GM12872 (cell line): ENCODE measurements at regions not wholly inside any gene's neighbourhood (a gene's known extent, or its start where the extent isn't known, plus 50 kb on each side); places are given as distances from the start of the nearest gene placed in this dataset.

Experiments used
- CTCF ChIP-seq: IDR thresholded peaks from 3 replicates; pipeline ENCODE4 v1.5.1; 2011; ENCODE audit warnings: low read depth, mild to moderate bottlenecking, low read length, moderate library complexity; ENCODE audit not compliant: insufficient read depth

DNA sequence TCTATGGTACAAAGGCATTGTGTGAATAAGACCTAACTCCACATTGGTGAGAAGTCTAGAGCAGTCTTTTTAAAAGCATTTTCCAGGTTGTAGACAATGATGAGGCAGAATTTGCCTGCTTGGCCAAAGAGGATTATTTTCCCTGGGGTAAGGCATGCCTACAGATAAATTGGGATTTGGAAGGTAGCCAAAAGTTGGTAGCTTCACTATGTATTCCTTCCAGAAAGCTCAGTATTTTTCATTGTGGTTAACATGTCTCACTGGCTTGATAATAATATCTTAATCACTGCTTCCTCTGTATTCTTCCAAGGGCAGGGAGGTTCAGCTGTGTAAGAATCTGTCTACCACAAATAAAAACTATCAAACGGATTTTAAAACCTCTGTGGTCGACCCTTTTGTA, 590.8 kb upstream of the PRMT6 start:
- TF ChIP-seq CTCF = no peak

GRCh38 chr1:106480629-106481028, 575.8 kb upstream of the PRMT6 start:
- TF ChIP-seq CTCF = no peak

GRCh38 chr1:106492880-106493279, 563.6 kb upstream of the PRMT6 start:
- TF ChIP-seq CTCF = no peak

GRCh38 chr1:106494646-106495045, 561.8 kb upstream of the PRMT6 start:
- TF ChIP-seq CTCF = no peak

DNA sequence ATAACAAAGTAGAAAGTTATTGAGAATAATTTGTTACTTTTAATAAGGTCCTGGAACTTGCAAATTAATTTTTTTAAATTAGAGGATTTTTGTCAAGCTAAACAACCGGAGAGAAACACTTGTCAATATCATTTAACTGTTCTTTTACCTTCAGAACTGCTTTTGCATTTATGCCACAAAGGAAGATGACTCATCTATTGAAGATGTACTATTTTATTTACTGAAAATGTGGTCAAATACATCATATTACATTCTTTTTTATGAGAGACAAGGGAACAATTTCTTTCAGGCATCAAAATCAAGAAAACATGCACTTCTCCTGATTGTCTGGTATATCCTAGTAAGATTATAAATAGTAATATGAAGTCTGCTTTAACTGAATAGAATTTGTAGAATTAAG, 558.2 kb upstream of the PRMT6 start:
- TF ChIP-seq CTCF = no peak

GRCh38 chr1:106502659-106503058, 553.8 kb upstream of the PRMT6 start:
- no peak for TF ChIP-seq CTCF

GRCh38 chr1:106515375-106515774, 541.1 kb upstream of the PRMT6 start:
- TF ChIP-seq CTCF = no peak

- no peak for TF ChIP-seq CTCF
Observed at GRCh38 chr1:106517224-106517623, 539.2 kb upstream of the PRMT6 start.
